HG03280 (cell line): ENCODE measurements at regions not wholly inside any gene's neighbourhood (a gene's known extent, or its start where the extent isn't known, plus 50 kb on each side); places are given as distances from the start of the nearest gene placed in this dataset.

ENCODE experiments used
- ATAC-seq: cut with Tn5 transposase; IDR thresholded peaks from one replicate; pipeline ENCODE4 v1.9.1; 2021; ENCODE audit warnings: mild to moderate bottlenecking, moderate library complexity; ENCODE audit not compliant: unreplicated experiment

- ATAC-seq = no peak
Measured at GRCh38 chr13:80284290-80284689, 56.6 kb downstream of the SPRY2 start.

GRCh38 chr13:80278706-80279105 lies 62.2 kb downstream of the SPRY2 start:
- ATAC-seq = no peak

- ATAC-seq = no peak
Measured at GRCh38 chr13:80276371-80277289, 64.3 kb downstream of the SPRY2 start.

- ATAC-seq = no peak
Measured at GRCh38 chr13:80274643-80275042, 66.3 kb downstream of the SPRY2 start.

- no peak for ATAC-seq
Measured at GRCh38 chr13:80273718-80274117, 67.2 kb downstream of the SPRY2 start.

GRCh38 chr13:80265348-80265747 lies 75.6 kb downstream of the SPRY2 start:
- ATAC-seq = no peak

- ATAC-seq = no peak
Measured at GRCh38 chr13:80263745-80264513, 77.0 kb downstream of the SPRY2 start.

- ATAC-seq = no peak
Measured at GRCh38 chr13:80262051-80262695, 78.8 kb downstream of the SPRY2 start.

GRCh38 chr13:80259159-80259558 lies 81.8 kb downstream of the SPRY2 start:
- peak; percentile 69 for ATAC-seq

GRCh38 chr13:80256352-80256932 lies 84.5 kb downstream of the SPRY2 start:
- peak; percentile 74 for ATAC-seq

- no peak for ATAC-seq
Measured at GRCh38 chr13:80255946-80256345, 85.0 kb downstream of the SPRY2 start.

GRCh38 chr13:80251403-80251802 lies 89.5 kb downstream of the SPRY2 start:
- ATAC-seq = no peak

GRCh38 chr13:80250213-80250810 lies 90.6 kb downstream of the SPRY2 start:
- ATAC-seq = no peak

GRCh38 chr13:80249516-80250212 lies 91.3 kb downstream of the SPRY2 start:
- no peak for ATAC-seq

GRCh38 chr13:80245162-80245733 lies 95.7 kb downstream of the SPRY2 start:
- ATAC-seq = no peak

- no peak for ATAC-seq
Measured at GRCh38 chr13:80244574-80244973, 96.4 kb downstream of the SPRY2 start.

GRCh38 chr13:80242728-80243427 lies 98.0 kb downstream of the SPRY2 start:
- ATAC-seq = no peak

GRCh38 chr13:80239571-80240255 lies 101.2 kb downstream of the SPRY2 start:
- no peak for ATAC-seq

GRCh38 chr13:80239116-80239515 lies 101.8 kb downstream of the SPRY2 start:
- ATAC-seq = no peak
